HCT116 (cell line): ENCODE measurements at regions not wholly inside any gene's neighbourhood (a gene's known extent, or its start where the extent isn't known, plus 50 kb on each side); places are given as distances from the start of the nearest gene placed in this dataset.

Experiments
- ATAC-seq: fragments of 200-7000 bp; cut with Tn5 transposase; 2 replicates; pipeline ENCODE4 v1.9.1; 2020; ENCODE audit warnings: mild to moderate bottlenecking, moderate library complexity
- BruUV-seq: library from RNA; stranded (reverse); fragments of 400-500 nt; replicated peaks from 2 replicates; lab custom pipeline; 2021; lab: Mats Ljungman, UMichigan
- CTCF ChIA-PET: fragments of 300-600 bp; sonication (Branson Sonifier 250); formaldehyde crosslinking; loops from one replicate; lab custom pipeline; 2021; ENCODE audit warnings: antibody characterized with exemption; lab: Charles Lee
- POLR2A ChIA-PET: fragments of 300-600, 350-600 bp; sonication (Branson Sonifier 250); formaldehyde crosslinking; loops from one replicate; lab custom pipeline; 2021; ENCODE audit warnings: antibody characterized with exemption; lab: Charles Lee
- RAD21 ChIA-PET, 2 experiments: fragments of 300-600 bp; sonication (Branson Sonifier 250); formaldehyde crosslinking; loops; one replicate each; lab custom pipeline; 2023; ENCODE audit warnings: low total read pairs in 2 of 2; ENCODE audit not compliant: uncharacterized antibody in 2 of 2, unreplicated experiment in 2 of 2, low non-redundant PET in 1 of 2; lab: Charles Lee
- DNase-seq: peaks from one replicate; pipeline ENCODE4 v3.0.0-alpha.2; 2010; ENCODE audit warnings: low read depth, low spot score
- H2AFZ ChIP-seq: fragments of 200-600 bp; shearing (Covaris generic), sonication (generic); 2 replicates; pipeline ENCODE4 v1.6.1; 2017; ENCODE audit warnings: low read depth, mixed run types, mixed read lengths, antibody characterized with exemption, low read length; ENCODE audit not compliant: poor library complexity, severe bottlenecking
- H3K27ac ChIP-seq: 2 replicates; pipeline ENCODE4 v1.5.1; 2012; ENCODE audit warnings: low read depth, low read length
- H3K27me3 ChIP-seq: fragments of 200-600 bp; sonication (generic); 2 replicates; pipeline ENCODE4 v1.6.1; 2016; ENCODE audit warnings: mixed run types, low read length, mixed read lengths; ENCODE audit not compliant: insufficient read depth
- H3K36me3 ChIP-seq, 2 experiments: fragments of 200-500 bp in 1 of 2; fragments of 200-600 bp in 1 of 2; sonication (Bioruptor generic) in 1 of 2; sonication (generic) in 1 of 2; 2 replicates each; pipeline versions ENCODE4 v1.5.1 to v1.6.1; 2014 to 2016; ENCODE audit warnings: low read length in 2 of 2, inconsistent platforms in 1 of 2, mixed read lengths in 1 of 2, mixed run types in 1 of 2; ENCODE audit not compliant: insufficient read depth in 2 of 2, control insufficient read depth in 1 of 2
- H3K4me1 ChIP-seq, 2 experiments: fragments of 200-600 bp in 1 of 2; sonication (generic) in 1 of 2; 2 replicates each; pipeline versions ENCODE4 v1.5.1 to v1.6.1; 2012 to 2017; ENCODE audit warnings: low read length in 2 of 2, inconsistent platforms in 1 of 2, mild to moderate bottlenecking in 1 of 2, mixed read lengths in 1 of 2, mixed run types in 1 of 2, moderate library complexity in 1 of 2; ENCODE audit not compliant: insufficient read depth in 2 of 2, control insufficient read depth in 1 of 2
- H3K4me2 ChIP-seq: fragments of 200-600 bp; sonication (generic); 2 replicates; pipeline ENCODE4 v1.6.1; 2017; ENCODE audit warnings: mixed run types, low read length, mixed read lengths
- H3K4me3 ChIP-seq, 2 experiments: fragments of 200-600 bp in 1 of 2; sonication (generic) in 1 of 2; replicated peaks in 1 of 2; 2 replicates each; pipeline ENCODE4 v1.5.1; 2011 to 2016; ENCODE audit warnings: low read length in 2 of 2, control low read depth in 1 of 2, low read depth in 1 of 2, mild to moderate bottlenecking in 1 of 2, mixed read lengths in 1 of 2, mixed run types in 1 of 2
- H3K79me2 ChIP-seq: fragments of 200-600 bp; sonication (generic); 2 replicates; pipeline ENCODE4 v1.6.1; 2017; ENCODE audit warnings: mild to moderate bottlenecking, mixed run types, low read length, moderate library complexity, mixed read lengths; ENCODE audit not compliant: insufficient read depth
- H3K9ac ChIP-seq: fragments of 200-600 bp; sonication (generic); 2 replicates; pipeline ENCODE4 v1.6.1; 2016; ENCODE audit warnings: low read length, mixed read lengths
- H3K9me2 ChIP-seq: fragments of 200-600 bp; sonication (generic), shearing (Covaris generic); 2 replicates; pipeline ENCODE4 v1.6.1; 2017; ENCODE audit warnings: mixed run types, mild to moderate bottlenecking, moderate library complexity; ENCODE audit not compliant: insufficient read depth
- H3K9me3 ChIP-seq, 2 experiments: fragments of 200-500 bp in 1 of 2; fragments of 200-600 bp in 1 of 2; sonication (Bioruptor generic) in 1 of 2; sonication (generic) in 1 of 2; 2 replicates each; pipeline ENCODE4 v1.6.1; 2014 to 2017; ENCODE audit warnings: low read length in 2 of 2, mixed read lengths in 2 of 2, inconsistent platforms in 1 of 2, low read depth in 1 of 2, mild to moderate bottlenecking in 1 of 2, mixed run types in 1 of 2, moderate library complexity in 1 of 2; ENCODE audit not compliant: control insufficient read depth in 1 of 2, insufficient read depth in 1 of 2
- H4K20me1 ChIP-seq: fragments of 200-600 bp; sonication (generic), shearing (Covaris generic); 2 replicates; pipeline ENCODE4 v1.6.1; 2017; ENCODE audit warnings: mixed run types, mild to moderate bottlenecking, moderate library complexity; ENCODE audit not compliant: insufficient read depth
- ATF3 ChIP-seq: IDR thresholded peaks from 2 replicates; pipeline ENCODE4 v1.6.1; 2012
- CTCF ChIP-seq, 3 experiments: fragments of 200-600 bp in 1 of 3; sonication (generic) in 1 of 3; IDR thresholded peaks in 2 of 3; conservative IDR thresholded peaks in 1 of 3; 2 replicates each; pipeline ENCODE4 v1.5.1; 2012 to 2017; ENCODE audit warnings: low read depth in 2 of 3, low read length in 2 of 3, antibody characterized with exemption in 1 of 3, borderline replicate concordance in 1 of 3, control low read depth in 1 of 3, mild to moderate bottlenecking in 1 of 3, mixed read lengths in 1 of 3, mixed run types in 1 of 3, moderate library complexity in 1 of 3; ENCODE audit not compliant: insufficient read depth in 1 of 3
- EZH2 ChIP-seq: fragments of 200-600 bp; sonication (generic); IDR thresholded peaks from 2 replicates; pipeline ENCODE4 v1.6.1; 2017; ENCODE audit warnings: antibody characterized with exemption, mixed run types
- POLR2A ChIP-seq: IDR thresholded peaks from 2 replicates; pipeline ENCODE4 v1.7.0; 2011; ENCODE audit warnings: borderline replicate concordance; ENCODE audit not compliant: insufficient read depth, insufficient read length; ENCODE audit errors: extremely low read depth
- REST ChIP-seq: IDR thresholded peaks from 2 replicates; pipeline ENCODE4 v1.6.1; 2012; ENCODE audit warnings: low read depth
- TCF7L2 ChIP-seq: IDR thresholded peaks from 2 replicates; pipeline ENCODE4 v1.7.0; 2011; ENCODE audit warnings: borderline replicate concordance, inconsistent platforms; ENCODE audit not compliant: insufficient read depth, insufficient read length; ENCODE audit errors: extremely low read depth
- intact Hi-C: fragments of 100-400 bp; cut with micrococcal nuclease; formaldehyde crosslinking; loops from 2 replicates; pipeline ENCODE4 v1.10.0; 2022

GRCh38 chr17:72492494-72492893 lies 371.7 kb downstream of the SOX9 start:
- Histone ChIP-seq H2AFZ (no peak overlapping the region), H3K27ac (no peak overlapping the region), H3K36me3 (no peaks in the 10 kb centered on the region), H3K4me1 (peaks cover 0 to 6% of the 10 kb centered on the region in 2 experiments; a peak in 1 of 4 replicates), H3K4me3 (no peak overlapping the region), H3K9ac (no peak overlapping the region), H4K20me1 (peaks cover 1% of the 10 kb centered on the region; the same call in 1 of the 2 replicates), H3K4me2 (no peak overlapping the region), H3K79me2 (peaks cover 77% of the 10 kb centered on the region), H3K27me3 (no peaks in the 10 kb centered on the region), H3K9me2 (no peaks in the 10 kb centered on the region), H3K9me3 (peaks cover 4 to 9% of the 10 kb centered on the region in 2 experiments; a peak in 1 of 4 replicates)
- ChIA-PET CTCF (no interaction called here), POLR2A (interaction anchor here (0.8 kb wide), 1 partner anchor 38 kb away, joined by 3 read pairs; no protein-coding TSS in a partner anchor), RAD21 (no interaction called here)
- TF ChIP-seq ATF3, result no peak
- TF ChIP-seq EZH2, result no peak
- no peak for TF ChIP-seq CTCF (IDR thresholded peaks at IDR 0.05 in 2 of 3, conservative IDR thresholded peaks at IDR 0.05 in 1 of 3; ENCODE audit: borderline replicate concordance in 1 of 3, insufficient read depth in 1 of 3, low read depth in 2 of 3, low read length in 2 of 3)
- no peak for TF ChIP-seq REST
- no peak for TF ChIP-seq TCF7L2
- TF ChIP-seq POLR2A, result no peak
- DNase-seq, result no peak
- intact Hi-C loops, result no loop called here
- no TSS peak for BruUV-seq
- ATAC-seq, result no peak
